NCI-H510A treated with DMSO at 0.1 percent for 48 hours (cell line): ENCODE measurements at regions not wholly inside any gene's neighbourhood (a gene's known extent, or its start where the extent isn't known, plus 50 kb on each side); places are given as distances from the start of the nearest gene placed in this dataset.

Experiments
- DNase-seq: peaks from one replicate; lab custom pipeline; 2025; lab: John Stamatoyannopoulos, UW

DNA sequence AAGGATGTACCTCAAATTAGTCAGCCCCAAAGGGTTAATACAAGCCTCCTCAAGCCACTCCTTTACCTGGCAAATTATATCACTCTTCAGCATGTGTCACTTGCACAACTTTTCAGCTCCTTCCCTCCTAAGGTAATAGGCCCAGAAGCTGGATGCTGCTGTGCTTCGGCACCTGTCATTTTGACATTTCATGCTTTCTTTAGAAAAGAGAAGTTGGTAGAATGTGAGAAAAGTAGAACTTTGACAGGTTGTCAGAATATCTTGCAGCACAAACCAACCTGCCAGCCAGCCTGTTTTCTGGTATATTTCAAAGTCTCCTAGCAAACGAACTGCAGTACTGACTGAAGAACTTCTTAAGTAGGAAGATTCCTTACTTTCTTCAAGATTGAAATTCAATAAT lies 2136.9 kb downstream of the MAT2B start:
- no peak for DNase-seq

DNA sequence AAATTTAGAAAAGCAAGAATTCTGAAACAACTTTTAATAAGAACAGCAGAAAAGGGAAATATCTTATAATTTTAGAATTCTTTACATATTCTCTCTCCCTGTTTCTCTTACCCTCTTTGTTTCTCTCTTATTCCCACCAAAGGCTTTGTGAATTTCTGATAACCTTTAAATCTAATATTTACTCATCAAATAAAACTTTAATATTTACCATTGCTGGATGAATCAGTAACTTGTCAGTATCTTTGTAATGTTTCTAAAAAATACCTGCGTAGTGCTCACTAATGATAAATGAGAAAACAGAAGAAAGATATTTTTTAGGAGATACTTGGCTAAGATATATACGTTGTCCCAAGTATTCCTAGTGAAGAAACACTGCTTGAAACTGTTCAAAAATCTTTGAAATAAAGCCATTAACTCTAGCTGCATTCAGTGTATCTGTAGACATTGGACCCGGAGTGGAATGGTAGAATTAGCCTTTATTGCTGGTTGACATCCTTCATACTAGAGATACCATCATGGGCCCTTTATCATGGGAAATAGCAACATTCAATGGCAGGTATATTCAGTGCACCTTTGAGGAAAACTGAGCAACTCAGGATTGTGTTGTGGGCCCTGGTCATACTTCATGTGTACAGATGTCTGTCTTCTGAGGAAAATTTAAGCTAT lies 2160.4 kb downstream of the MAT2B start:
- no peak for DNase-seq

DNA sequence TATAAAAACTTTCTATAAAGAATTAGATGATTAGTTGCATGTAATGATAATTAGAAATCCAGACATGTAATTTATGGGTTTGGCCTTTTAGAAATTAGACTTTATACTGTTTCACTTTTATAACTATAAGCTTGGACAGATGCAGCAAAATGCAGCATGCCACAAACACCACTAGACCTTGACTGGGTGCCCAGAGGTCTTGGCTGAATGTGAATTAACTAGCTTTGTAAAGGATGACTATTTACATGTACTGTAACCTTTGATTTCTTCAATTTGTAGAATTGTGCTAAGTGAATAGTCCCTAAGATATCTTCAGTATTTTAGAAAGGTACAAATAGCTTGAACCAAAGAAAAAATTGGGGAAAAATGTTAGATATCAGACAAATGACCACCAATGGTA lies 2168.1 kb downstream of the MAT2B start:
- no peak for DNase-seq

DNA sequence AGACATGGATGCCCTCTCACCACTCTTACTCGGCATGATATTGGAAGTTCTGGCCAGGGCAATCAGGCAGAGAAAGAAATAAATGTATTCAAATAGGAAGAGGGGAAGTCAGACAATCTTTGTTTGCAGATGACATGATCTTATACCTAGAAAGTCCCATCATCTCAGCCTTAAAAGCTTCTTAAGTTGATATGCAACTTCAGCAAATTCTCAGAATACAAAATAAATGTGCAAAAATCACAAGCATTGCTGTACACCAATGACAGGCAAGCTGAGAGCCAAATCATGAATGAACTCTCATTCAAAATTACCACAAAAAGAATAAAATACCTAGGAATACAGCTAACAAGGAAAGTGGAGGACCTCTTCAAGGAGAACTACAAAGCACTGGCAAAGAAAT lies 2190.4 kb downstream of the MAT2B start:
- DNase-seq: no peak

DNA sequence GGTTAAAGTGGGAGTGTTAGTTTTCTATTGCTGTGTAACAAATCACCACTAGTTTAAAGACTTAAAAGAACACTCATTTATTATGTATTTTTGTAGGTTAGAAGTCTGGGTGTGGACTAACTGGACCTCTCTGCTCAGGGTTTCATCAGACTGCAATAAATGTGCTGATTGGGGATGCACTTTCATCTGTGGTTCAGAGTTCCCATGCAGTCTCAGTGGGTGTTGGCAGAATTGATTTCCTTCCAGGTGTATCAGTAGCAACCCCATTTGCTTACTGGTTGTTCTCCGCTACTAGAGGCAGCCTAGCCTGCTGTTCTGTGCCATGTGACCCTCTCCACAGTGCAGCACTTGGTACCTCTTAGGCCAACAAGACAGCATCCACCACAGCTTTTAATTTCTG lies 2200.5 kb downstream of the MAT2B start:
- no peak for DNase-seq

DNA sequence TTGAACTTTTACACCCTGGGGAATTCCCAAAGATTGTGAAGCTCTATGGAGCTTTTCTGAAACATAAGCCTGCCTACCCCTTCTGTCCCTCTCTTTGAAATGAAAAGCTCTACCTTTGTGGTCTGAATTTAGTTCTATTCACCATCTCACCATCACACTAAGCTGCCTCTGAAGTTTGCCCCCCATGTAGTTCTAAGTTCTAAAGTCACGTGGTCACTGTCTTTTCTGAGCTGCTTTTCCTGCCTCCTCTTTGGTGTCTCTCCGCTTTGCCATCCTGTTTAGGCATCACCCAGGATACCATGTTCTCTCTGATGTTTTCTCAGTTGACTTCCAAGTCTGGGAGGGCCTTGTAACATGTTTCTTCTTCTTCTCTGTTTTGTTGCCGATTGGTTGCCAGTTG lies 2206.6 kb downstream of the MAT2B start:
- DNase-seq: no peak

DNA sequence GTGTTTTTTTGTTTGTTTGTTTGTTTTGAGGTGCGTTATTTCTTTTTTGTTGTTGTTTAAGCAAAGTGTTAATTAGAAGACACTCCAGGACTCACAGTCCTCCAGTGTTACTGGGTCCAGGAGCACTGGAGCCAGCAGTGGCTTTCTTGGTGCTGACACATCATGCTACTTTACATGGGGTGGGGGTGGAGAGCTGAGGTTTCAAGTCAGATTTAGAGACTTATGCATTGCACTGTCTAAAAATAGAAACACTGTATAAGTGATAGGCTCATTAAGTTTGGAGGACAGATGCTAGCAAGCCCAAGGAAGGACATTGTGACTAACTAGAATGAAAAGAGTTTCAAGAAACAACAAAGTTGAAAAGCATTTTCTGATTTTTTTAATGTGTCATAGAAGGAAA lies 2209.2 kb downstream of the MAT2B start:
- DNase-seq: no peak

DNA sequence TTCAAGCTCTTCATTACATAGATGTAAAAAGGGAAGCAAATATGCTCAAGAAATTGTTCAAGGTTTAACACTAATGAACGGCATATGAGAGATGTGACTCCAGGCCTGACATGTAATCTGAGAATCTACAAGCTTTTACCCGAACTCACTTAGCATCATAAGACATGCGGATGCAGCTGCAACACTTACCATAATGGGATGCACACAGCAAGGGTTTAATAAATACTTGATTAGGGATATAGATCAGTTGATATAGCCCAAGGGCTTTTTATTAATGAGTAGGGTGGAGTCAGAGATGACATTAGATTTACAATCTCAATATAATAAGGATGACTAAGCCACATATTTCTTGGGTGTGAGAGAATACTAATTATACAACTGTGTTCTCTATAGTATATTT lies 2215.5 kb downstream of the MAT2B start:
- no peak for DNase-seq

DNA sequence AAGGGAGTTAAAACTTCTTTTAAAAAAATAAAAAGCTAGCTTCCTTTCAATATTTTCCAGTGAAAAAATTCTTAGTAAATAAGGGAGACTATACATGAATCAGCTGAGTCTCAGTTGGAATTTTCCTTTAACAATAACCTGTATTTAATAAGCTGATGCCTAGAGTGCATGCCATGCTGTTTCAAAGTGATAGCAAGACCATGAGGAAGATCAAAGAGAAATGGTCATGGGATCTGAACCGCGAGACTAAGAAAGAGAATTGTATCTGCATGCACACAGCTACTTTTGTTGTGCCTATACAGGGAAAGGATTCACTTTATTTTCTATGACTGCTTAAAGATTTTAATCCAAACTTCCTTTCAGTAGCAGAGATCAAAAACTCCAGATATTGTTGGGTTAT lies 2217.0 kb downstream of the MAT2B start:
- no peak for DNase-seq

DNA sequence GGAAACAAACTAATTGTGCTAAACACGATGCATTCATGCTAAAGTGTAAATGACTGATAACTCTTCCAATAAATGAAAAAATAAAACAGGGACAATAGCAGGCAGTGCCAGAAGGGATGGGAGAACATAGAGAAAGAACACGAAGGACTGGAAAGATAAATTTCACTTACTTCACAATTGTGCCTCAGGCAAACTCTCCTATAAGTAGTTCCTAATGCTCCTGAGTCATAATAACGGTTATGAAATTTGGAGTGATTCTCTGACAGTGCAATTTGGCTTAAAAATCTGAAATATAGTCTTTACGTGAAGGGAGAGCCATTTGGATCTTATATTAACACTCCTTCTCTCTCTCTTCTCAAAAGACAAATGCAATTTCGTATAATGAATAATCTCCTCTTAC lies 2218.5 kb downstream of the MAT2B start:
- DNase-seq: no peak

DNA sequence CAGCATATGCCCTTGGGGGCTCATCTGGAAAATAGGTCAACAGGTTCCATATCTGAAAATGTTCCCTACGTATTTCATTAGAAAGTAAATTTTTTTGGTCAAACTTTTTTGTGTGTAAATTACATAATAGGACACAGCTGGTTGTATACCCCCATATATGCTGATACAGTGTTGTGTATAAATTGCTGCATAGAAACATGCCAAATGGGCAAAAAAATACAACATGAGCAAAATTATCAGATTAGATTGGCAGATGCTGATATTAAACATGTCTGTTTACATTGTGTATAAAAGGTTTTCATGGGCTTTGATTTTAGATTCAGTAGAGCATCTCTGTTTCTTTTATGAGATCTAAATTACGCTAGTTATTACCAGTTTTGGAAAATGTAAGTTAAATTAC lies 2223.0 kb downstream of the MAT2B start:
- no peak for DNase-seq

DNA sequence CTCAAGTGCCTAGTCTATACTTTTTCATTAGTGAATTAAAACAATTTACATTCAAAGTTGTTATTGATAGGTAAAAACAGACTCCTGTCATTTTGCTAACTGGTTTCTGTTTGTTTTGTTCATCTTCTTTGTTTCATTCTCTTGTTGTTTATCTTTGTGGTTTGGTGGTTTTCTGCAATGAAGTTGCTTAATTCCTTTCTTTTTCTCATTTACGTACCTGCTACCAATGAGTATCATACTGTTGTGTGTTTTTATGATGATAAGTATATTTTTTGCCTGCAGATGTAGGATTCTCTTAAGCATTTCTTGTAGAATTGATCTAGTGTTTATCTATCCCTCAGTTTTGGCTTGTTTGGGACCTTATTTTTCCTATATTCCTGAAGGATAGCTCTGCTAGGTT lies 2230.0 kb downstream of the MAT2B start:
- DNase-seq: no peak

DNA sequence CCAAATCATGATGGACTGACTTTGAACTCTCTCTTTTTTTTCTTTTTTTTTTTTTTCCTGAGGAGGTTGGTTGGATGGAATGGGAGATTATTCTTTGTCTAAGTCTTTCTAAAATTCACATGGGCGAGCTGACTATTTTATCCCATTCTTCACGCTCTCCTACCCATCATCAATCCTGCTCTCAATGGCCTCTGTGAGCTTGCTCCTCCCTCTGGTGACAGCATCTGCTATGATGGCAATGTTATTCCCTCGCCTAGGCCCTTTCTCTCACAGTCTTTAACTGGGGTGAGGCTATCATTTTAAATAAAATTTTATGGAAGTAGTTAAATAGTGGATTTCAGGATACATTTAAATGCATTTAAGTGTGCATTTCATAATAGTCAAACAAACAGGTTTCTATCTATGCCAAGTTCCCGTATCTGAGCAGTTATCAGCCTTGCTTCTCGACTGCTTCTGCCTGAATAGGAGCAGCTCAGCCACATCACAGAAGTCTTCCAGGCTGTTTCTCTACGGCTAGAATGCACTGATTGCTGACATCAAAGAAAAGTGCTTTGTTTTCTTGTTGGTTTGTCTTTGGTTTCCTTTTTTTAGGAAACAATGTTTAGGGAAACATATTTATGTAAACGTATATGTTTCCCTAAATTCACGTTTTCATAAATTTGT lies 2233.8 kb downstream of the MAT2B start:
- DNase-seq: no peak

DNA sequence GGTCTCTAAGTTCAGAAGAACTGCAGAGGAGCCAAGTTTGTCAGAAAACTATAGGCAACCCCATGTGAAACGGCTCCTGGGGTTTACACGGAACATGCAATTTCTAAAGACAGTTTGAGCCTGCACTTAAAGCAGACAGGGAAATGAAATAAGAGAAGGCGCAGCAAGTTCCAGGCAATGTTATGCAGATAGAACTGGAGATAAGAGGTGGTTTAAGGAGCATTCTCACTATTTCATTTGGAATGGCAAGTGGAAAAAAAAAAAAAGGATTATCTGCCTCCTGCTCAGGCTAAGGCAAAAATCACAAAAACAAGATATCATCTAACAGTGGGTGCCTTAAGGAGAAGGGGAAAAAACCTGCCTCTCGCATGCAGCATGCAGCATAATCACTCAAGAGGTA lies 2252.4 kb downstream of the MAT2B start:
- no peak for DNase-seq

DNA sequence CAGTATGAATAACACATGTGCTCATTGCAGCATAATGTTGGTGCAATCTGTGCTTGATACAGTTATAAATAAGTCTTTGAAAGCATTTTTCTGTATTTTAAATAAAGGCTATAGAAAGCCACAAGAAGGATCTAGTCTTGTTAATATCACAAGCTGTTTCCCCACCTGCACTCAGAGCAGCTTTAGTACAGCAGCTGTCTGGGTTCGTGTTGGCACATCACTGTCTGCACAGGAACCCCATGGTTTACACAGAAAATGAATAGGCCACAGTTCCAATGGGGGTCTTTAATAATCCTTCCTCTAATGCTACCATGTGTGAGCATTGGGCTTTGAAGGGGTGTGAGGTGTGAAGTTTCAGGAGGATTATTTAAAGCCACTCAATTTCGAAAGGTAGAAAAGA lies 2269.7 kb downstream of the MAT2B start:
- no peak for DNase-seq

DNA sequence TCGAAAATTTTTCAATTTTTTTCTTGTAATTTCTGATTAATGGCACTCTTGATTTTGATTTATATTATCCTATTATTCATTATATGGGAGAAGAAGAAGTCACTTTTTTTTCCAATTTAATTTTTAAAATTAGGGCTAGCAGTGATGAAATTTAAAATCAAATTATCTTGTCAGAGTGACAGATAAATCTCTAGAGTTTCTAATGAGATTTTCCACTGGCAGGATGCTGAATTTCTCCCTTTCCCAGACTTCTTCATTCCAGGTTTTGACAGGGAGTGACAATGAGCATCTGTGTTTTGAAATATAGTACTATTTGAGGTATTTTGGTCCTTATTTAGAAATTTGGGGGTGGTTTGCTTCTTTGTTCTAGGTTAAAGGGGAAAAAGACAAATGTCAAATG lies 2274.1 kb downstream of the MAT2B start:
- no peak for DNase-seq

DNA sequence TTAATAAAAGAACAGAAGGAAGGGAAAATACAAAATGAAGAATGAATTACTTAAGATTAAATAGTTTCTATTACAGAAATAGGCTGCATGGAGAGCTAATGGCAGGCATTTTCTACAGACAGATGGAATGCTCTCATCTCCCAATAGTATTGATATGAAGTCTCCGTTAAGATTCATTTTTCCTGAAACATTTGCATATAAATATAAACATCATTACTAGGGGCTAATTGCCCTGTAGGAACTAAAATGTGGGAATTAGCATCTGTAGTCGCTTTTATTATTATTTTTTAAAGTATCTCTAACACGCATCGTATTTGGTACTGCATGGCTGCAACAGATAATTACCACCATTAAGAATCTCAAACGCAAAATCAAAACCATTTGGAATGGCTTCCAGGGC lies 2275.5 kb downstream of the MAT2B start:
- no peak for DNase-seq

DNA sequence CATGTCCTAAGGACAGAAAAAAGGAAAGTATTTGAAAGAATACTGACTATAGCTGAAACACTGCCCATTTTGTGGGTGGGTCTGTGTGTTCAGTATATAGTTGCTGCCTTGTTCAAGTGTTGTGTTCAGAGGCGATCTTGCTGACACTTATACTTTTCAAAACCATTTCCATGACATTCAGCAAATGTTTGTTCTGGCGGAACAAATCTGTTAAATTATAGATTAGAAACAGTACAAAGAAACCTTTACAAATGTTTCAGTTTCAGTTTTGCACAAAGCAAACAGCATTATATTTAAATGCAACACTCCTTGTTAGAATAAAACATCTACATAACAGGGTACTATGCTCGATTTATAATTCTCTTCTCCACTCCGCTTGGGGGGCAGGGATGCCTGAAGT lies 2276.3 kb downstream of the MAT2B start:
- no peak for DNase-seq

DNA sequence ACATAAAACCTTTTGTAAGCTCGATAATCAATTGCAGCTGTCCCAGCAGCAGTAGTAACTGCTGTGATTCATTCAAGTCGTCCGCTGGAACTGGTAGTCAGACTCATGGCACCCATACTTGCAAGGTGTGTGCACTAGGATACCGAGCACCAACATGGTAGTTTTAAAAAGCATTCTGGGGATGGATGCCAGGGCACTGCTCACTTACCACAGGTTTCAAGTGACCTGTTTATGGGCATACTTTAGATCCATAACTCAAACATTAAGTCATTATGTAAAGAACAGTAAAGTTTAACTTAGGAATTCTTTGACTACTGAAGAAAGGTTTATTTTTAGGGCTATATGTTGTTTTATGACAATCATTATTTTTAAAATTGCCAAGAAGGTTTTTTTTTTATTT lies 2277.6 kb downstream of the MAT2B start:
- DNase-seq: no peak

DNA sequence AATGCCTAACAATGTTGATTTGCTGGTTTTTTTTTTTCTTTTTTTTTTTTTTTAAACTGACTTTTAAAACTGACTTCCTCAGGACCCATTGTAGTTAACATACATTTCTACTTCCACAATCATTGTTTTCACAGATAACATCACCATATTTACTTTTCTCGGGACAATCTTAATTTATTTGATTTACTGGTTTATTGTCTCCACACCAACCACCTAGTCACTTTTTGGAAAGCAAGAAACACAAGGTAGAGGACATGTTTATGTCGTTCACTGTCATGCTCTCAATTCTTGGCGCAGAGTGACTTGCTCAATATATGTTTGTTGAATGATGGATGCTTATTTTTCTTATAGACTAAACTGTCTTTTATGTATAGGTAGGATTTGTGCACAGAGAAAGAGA lies 2280.7 kb downstream of the MAT2B start:
- no peak for DNase-seq

DNA sequence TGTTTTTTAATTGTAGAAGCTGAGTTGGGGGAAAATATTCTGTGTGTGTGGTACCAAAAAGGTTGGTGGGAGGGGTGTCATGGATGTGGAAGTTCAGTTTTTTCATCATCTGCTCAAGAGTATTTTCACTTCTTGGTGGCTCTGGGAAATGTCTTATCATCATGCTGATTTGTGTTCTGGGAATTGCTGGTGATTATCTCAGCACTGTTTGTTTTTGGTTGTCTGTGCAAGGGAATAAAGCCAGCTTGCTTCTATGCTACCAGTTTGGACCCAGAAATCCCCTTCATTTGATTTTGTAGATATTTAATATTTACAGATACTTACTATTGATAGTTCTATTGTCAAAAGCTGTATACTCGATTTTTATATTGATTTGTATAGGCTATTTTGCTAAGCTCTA lies 2289.7 kb downstream of the MAT2B start:
- DNase-seq: no peak

DNA sequence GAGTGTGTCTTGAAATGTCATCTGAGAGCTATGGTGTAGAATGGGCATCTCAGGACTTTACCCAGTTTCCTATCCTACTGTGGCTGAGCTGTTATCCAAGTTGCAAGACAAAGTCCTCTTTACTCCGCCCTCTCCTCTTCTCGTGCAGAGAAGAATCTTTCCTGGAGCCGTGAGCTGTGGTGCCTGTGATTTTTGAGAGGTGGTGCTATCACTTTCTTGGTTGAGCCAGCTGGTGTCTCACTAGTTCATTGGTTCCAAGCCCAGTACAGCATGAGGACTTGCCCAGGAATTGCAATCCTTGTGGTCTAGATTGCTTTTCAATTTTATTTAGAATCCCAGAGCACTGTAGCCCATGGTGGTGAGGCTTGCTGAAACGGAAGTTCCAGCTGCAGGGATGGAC lies 2300.3 kb downstream of the MAT2B start:
- no peak for DNase-seq

DNA sequence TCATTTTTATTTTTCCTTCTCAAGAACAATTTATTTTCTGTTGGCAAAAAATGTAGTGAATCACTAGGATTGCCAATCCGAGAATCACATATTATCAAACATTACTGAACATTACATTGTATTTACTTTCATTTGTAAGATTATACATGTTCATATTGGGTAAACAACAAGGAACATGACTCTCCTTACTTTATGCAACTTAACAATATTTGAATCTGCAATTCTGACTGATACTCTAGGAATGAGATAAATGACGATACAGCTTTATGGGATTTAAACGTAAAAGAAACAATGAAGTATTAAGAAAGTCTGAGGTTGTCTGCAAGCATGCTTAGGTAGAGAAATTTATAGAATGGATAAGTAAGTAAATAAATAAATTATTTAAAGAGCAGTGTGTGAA lies 2302.9 kb downstream of the MAT2B start:
- DNase-seq: no peak

DNA sequence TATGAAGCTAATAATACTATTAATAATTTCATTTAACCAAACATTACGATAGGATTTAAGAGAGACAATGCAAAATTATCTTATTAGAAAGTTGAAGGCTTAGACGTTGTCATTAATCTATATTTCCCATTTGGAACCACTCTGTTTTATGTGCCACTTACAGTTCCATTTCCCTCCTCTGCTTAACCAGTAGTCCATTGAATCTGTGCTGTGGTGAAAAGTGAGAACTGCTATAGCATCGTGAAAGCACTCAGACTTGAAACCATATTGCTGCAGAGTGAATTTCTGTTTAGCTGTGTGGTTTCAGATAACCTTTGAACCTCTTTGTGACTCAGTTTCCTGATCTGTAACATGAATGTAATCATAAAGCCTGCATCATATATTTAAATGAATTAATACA lies 2304.5 kb downstream of the MAT2B start:
- DNase-seq: no peak
